ENCODE measurements at regions not wholly inside any gene's neighbourhood (a gene's known extent, or its start where the extent isn't known, plus 50 kb on each side); places are given as distances from the start of the nearest gene placed in this dataset.

- TF ChIP-seq KDM4A (IDR thresholded peaks at IDR 0.05; ENCODE audit: low read depth, low read length, severe bottlenecking) (no peak), SUZ12 (IDR thresholded peaks at IDR 0.05; ENCODE audit: low read length) (0 out of 2 replicates have a peak, but pooled peaks have one; percentile 11)
- Histone ChIP-seq H3K27ac (ENCODE audit: low read depth, low read length) (no peak overlapping the region), H3K14ac (ENCODE audit: insufficient read length) (no peak overlapping the region), H2BK20ac (ENCODE audit: low read length) (no peak overlapping the region), H3K27me3 (replicated peaks in 1 of 4; ENCODE audit: control insufficient read depth in 3 of 4, extremely low read depth in 1 of 4, insufficient read depth in 3 of 4, low read length in 3 of 4) (peaks cover 20 to 33% (median 32%) of the 10 kb centered on the region in 4 experiments), H4K91ac (replicated peaks; ENCODE audit: insufficient read length, low read length) (no peak overlapping the region), H3K23me2 (ENCODE audit: low read depth, low read length) (peaks cover 2% of the 10 kb centered on the region; the same call in 1 of the 2 replicates), H3K4me3 (ENCODE audit: extremely low read depth in 1 of 4, insufficient read depth in 2 of 4, low read depth in 3 of 4, low read length in 4 of 4) (no peak overlapping the region), H3K36me3 (ENCODE audit: control insufficient read depth in 2 of 4, insufficient read depth in 4 of 4, low read length in 3 of 4) (peaks cover 0 to 6% (median 0%) of the 10 kb centered on the region in 4 experiments; a peak in 1 of 8 replicates), H2BK15ac (ENCODE audit: low read length) (no peak overlapping the region; the same call in 1 of the 2 replicates), H2BK5ac (ENCODE audit: low read depth, low read length) (no peak overlapping the region), H2BK12ac (ENCODE audit: low read depth, low read length) (no peak overlapping the region), H2AK5ac (ENCODE audit: low read depth, low read length) (peak overlapping the region; percentile 56; the same call in 1 of the 2 replicates), H3K4me1 (replicated peaks in 1 of 4; ENCODE audit: control insufficient read depth in 3 of 4, insufficient read depth in 4 of 4, low read length in 3 of 4) (peaks cover 0 to 7% (median 4%) of the 10 kb centered on the region in 4 experiments; a peak in 4 of 7 replicates), H3K9ac (replicated peaks in 1 of 4; ENCODE audit: extremely low read depth in 1 of 4, low read depth in 3 of 4, low read length in 3 of 4) (no peak overlapping the region), H3K4ac (replicated peaks; ENCODE audit: insufficient read length, low read depth, low read length) (no peak overlapping the region), H2AFZ (ENCODE audit: low read length) (no peak overlapping the region), H3K4me2 (ENCODE audit: insufficient read depth in 1 of 2, low read depth in 2 of 2, low read length in 2 of 2) (peak overlapping the region; percentile 72 to 80; a peak in 3 of 4 replicates), H3K18ac (ENCODE audit: extremely low read depth, low read length) (no peak overlapping the region), H4K8ac (ENCODE audit: extremely low read depth, insufficient read depth, low read length) (no peak overlapping the region; the same call in 1 of the 2 replicates), H3K79me1 (ENCODE audit: low read depth, low read length) (no peaks in the 10 kb centered on the region), H4K5ac (ENCODE audit: insufficient read length, low read depth, low read length) (no peak overlapping the region), H2BK120ac (replicated peaks; ENCODE audit: low read depth, low read length) (no peak overlapping the region), H4K20me1 (replicated peaks in 1 of 2; ENCODE audit: control insufficient read depth in 1 of 2, insufficient read depth in 2 of 2, low read length in 2 of 2) (no peaks in the 10 kb centered on the region), H3K23ac (ENCODE audit: insufficient read length) (no peak overlapping the region), H3K9me3 (ENCODE audit: insufficient read depth in 2 of 2, low read depth in 1 of 2, low read length in 1 of 2) (peaks cover 0 to 5% of the 10 kb centered on the region in 2 experiments; a peak in 1 of 4 replicates), H3K56ac (replicated peaks; ENCODE audit: insufficient read length, low read depth, low read length) (no peak overlapping the region), H3K79me2 (ENCODE audit: control insufficient read depth in 1 of 2, insufficient read depth in 2 of 2, low read length in 2 of 2) (no peaks in the 10 kb centered on the region)
- CTCF ChIA-PET (ENCODE audit: partially characterized antibody), result interaction anchor here (0.6 to 3.9 kb wide), 23 partner anchors 10 to 542 kb away, joined by 3 to 82 read pairs (median 6); partner anchors contain the start of gene PCDH8
- no peak for DNase-seq (ENCODE audit: low read depth in 1 of 2, low spot score in 2 of 2)
- 90% methylated on average over 34 of the region's 34 CpGs; no CpG with 5 or more reads in 1 of the 2 experiments for WGBS, 2 experiments (ENCODE audit: extremely low coverage in 1 of 2, insufficient coverage in 1 of 2, insufficient read length in 1 of 2, insufficient replicate concordance in 2 of 2, low coverage in 1 of 2, low lambda C conversion rate in 2 of 2, missing lambda C conversion rate in 1 of 2)
- POLR2A ChIA-PET (ENCODE audit: partially characterized antibody), result interaction anchor here (0.7 to 2.3 kb wide), 3 partner anchors 328 to 548 kb away, joined by 3 to 20 read pairs (median 4); partner anchors contain the start of genes PCDH8 and SUGT1
- FAIRE-seq, result no peak
These were observed 171.5 kb downstream of the OLFM4 start for GRCh38 chr13:53200075-53200474.
